ENCODE measurements at regions not wholly inside any gene's neighbourhood (a gene's known extent, or its start where the extent isn't known, plus 50 kb on each side); places are given as distances from the start of the nearest gene placed in this dataset.
"Not testable (repeated sequence)": the region's sequence is repeated elsewhere in the genome, so short reads cannot be mapped to it uniquely, and the experiment has no call there.

GRCh38 chr3:127520993-127521392, 69.5 kb downstream of the TPRA1 start:
- no peak for DNase-seq (ENCODE audit: low spot score)

DNA sequence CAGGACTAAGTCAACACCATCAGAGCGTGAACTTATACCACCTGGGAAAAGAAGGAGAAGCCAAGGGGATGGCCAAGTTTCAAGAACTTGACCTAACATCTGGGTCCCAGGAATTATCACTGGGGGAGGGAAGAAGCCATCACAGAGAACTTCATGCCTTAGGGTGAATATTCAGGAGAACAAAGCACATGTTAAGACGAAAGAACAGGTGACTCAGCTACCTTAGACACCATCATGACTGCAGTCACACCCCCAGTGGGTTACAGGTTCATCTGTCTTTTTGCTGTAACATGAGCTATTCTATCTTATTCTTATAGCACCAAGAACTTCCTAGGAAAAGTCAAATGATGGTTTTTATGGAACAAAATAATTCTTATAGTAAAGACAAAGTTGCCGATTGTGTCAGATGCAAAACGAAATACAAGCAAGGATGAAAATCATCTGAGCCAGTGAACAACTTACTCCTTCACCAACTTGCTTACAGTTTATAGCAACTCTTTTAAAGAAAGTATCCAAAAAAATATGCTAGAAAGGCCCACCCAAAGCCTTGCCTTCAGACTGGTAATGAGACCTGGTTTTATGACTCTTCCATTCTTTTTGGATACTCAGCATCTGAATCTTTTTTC, 72.0 kb downstream of the TPRA1 start:
- DNase-seq (ENCODE audit: low spot score) = no peak

GRCh38 chr3:127512256-127512655, 78.3 kb downstream of the TPRA1 start:
- DNase-seq (ENCODE audit: low spot score) = no peak

DNA sequence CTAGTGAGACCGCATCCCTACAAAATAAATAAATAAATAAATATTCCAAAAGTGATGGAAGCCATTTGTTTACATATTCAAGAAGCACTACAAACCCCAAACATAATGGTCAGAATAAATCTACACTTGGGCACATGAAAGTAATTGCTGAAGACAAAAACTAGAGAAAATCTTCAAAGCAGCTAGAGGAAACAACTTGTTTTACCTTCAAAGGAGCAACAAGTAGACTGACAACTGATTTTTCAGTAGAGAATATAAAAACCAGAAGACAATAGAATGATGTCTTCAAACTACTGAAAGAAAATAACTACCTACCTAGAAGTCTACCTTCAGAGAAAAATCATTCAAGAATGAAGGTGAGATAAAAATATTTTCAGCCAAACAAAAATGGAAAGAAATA, 89.4 kb downstream of the TPRA1 start:
- no peak for DNase-seq (ENCODE audit: low spot score)

DNA sequence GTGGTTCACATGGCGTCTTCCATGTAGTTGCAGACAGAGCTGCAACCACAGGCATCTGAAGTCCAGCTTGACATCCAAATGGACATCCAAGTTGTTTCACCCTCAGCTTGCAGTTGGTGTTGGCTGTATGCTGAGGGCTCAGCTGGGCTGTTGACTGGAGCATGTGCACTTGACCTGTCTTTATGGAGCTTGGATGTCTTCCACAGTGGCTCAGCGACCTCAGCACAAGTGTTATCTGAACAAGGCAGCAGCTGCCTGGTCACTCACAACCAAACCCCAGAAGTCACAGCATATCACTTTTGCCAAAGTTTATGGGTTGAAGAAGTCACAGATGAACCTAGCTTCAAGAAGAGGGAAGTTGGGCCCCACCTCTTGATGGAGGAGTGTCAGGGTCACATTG, 92.9 kb downstream of the TPRA1 start:
- no peak for DNase-seq (ENCODE audit: low spot score)

DNA sequence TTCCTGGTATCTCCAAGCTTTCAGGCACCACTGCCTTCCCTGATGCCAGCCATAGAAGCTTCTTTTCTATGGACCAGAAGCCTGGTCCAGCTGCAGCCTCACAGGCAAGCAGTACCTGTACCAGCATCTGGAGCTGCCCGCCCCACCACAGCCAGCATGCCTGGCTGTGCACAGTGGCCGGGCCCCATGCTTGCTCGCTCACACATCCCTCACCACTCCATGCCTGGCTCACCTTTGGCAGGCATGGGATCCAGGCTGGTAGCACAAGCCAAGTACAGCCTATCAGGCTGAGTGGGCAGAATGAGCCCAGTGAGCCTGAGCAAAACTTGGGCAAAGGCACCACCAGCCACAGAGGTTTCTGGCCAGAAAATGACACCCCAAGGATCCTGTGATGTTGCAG, 93.4 kb downstream of the TPRA1 start:
- no peak for DNase-seq (ENCODE audit: low spot score)

- no peak for DNase-seq (ENCODE audit: low spot score)
These were observed 94.5 kb downstream of the TPRA1 start for GRCh38 chr3:127495821-127496655.

DNA sequence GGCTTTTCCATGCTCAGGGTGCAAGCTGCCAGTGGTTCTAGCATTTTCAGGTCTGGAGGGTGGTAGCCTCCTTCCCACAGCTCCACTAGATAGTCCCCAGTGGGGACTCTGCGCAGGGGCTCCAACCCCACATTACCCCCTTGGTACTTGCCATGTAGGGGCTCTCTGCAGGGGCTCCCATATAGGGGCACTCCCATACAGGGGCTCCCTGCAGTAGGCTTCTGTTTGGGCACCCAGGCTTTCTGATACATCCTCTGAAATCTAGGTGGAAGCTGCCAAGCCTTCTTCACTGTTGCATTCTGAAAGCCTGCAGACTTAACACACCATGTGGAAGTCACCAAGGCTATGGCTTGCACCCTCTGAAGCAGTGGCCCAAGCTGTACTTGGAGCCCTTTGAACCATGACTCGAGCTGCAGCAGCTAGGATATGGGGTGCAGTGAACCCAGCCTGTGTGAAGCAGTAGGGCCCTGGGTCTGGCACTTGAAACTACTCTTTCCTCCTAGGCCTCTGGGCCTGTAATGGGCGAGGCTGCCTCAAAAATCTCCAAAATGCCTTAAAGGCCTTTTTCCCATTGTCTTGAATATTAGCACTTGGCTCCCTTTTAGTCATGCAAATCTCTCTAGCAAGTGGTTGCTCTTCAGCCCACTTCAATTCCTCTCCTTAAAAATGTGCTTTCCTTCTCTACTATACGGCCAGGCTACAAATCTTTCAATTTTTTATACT, 96.4 kb downstream of the TPRA1 start:
- no peak for DNase-seq (ENCODE audit: low spot score)

GRCh38 chr3:127492426-127492825, 98.1 kb downstream of the TPRA1 start:
- no peak for DNase-seq (ENCODE audit: low spot score)

DNA sequence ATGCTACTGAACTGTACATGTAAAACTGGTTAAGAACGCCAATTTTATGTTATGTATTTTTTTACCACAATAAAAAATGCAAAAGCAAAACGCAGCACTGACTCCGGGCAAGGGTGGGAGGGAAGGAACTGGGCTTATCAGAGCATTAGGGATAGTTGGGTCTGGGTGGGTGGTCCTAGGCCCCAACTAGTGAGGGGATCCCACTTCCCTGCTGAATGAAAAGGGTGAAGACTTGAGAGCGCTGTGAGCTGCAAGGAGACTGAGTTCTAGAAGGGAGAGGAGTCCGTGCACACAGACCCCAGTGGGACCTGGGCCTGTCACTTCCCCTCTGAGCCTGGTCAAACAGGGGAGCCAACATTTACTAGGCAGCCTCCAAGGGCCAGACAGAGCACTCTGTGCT, 98.6 kb downstream of the TPRA1 start:
- no peak for DNase-seq (ENCODE audit: low spot score)

GRCh38 chr3:127491323-127491722, 99.2 kb downstream of the TPRA1 start:
- DNase-seq (ENCODE audit: low spot score) = no peak

DNA sequence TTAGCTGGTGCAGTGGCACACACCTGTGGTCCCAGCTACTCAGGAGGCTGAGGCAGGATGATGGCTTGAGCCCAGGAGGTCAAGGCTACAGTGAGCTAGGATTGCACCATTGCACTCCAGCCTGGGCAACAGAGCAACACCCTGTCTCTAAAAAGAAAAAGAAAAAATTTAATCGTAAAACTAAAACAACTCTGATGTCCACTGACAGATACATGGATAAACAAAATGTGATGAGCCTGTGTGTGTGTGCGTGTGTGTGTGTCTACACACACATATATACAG, 99.6 kb downstream of the TPRA1 start:
- DNase-seq (ENCODE audit: low spot score) = not testable (repeated sequence)

DNA sequence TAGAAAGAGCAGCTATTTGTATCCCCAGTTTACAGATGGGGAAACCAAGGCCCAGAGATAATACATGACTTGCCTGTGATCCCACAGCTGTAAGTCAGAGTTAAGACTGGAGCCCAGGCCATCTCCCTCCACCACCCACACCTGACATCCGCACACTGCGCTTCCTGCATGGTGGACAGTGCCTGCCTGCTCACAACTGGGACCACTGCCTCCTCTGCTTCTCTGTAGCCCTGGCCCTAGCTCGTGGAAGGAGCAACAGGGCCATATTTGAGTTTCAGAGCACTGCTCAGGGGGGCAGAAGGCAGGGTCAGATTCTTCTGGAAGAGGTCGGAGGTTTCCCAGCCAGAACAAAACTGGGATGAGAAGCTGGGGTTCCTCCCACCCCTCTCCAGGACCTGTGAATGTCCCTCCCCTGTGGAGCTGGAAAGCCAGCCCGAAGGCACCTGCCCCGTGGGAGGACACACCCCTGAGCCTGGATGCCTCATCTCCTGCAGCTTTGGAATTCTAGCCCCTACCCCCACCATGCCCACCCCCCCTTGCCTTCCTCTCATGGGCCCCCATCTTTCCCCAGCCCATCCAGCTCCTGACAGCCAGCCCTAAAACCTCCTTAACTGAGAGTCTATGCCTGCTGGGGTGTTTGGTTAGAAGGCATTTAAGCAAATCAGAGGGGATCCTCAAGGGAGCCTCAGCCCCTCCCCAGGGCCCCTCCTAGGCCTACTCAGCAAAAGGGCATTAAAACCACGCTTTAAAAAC, 100.1 kb downstream of the TPRA1 start:
- no peak for DNase-seq (ENCODE audit: low spot score)

GRCh38 chr3:127489357-127489756, 101.2 kb downstream of the TPRA1 start:
- DNase-seq (ENCODE audit: low spot score) = no peak

DNA sequence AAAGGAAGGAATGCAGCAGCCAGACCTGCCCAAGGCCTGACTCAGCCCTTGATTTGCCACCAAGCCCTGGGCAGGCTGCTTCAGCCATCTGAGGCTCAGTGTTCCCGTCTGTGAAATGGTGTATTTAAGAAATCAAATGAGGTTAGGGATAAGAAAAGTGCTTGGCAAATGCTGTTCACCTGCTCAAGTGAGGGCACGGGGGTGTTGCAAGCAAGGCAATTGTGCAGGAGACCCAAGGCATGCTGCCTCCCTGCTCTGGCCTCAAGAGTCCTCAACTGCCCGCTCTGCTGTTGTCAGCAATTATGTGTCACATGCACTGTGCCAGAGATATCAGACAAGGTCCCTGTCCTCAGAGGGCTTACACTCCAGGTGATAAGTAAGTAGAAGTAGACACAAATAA, 101.8 kb downstream of the TPRA1 start:
- no peak for DNase-seq (ENCODE audit: low spot score)

GRCh38 chr3:127488141-127488672, 102.3 kb downstream of the TPRA1 start:
- no peak for DNase-seq (ENCODE audit: low spot score)

GRCh38 chr3:127487196-127487595, 103.3 kb downstream of the TPRA1 start:
- DNase-seq (ENCODE audit: low spot score) = no peak

- no peak for DNase-seq (ENCODE audit: low spot score)
These were observed 104.1 kb downstream of the TPRA1 start for GRCh38 chr3:127486321-127486944.

- no peak for DNase-seq (ENCODE audit: low spot score)
These were observed 105.0 kb downstream of the TPRA1 start for GRCh38 chr3:127485396-127486170.

DNA sequence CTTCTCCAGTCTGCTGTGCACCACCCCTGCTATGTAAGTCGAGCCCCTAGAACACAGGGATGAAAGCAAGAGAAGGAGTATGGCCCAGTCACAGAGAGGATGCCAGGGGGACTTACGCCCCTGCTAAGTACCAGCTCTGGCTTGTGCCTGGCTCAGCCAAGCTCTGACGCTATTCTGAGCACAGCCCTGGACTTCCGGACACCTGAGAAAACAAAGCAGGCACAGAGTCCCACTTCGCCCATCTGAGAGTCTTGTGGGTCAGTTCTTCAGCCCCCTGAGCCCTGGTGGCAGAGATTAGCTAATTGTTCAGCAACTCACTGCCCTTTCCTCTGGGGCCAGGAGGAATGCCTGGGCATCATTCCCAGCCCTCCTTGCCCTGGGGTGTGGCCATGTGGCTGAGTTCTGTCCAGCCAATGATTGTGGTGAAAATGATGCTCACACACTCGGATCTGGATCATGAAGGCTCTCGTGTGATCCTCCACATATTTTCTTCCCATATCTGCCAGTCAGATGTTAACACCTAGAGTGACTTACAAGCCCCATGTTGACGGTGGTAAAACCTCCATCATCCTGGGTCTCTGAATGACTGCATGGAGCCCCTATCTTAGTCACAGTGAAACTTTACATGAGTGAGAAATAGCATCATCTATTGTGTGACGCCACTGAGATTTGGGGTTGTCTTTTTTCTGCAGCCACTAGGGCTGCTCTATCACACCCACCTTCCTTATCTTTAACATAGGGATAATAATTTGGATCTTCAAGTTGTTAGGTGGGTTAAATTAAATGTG, 105.7 kb downstream of the TPRA1 start:
- DNase-seq (ENCODE audit: low spot score) = no peak
